ENCODE measurements at regions not wholly inside any gene's neighbourhood (a gene's known extent, or its start where the extent isn't known, plus 50 kb on each side); places are given as distances from the start of the nearest gene placed in this dataset.

DNA sequence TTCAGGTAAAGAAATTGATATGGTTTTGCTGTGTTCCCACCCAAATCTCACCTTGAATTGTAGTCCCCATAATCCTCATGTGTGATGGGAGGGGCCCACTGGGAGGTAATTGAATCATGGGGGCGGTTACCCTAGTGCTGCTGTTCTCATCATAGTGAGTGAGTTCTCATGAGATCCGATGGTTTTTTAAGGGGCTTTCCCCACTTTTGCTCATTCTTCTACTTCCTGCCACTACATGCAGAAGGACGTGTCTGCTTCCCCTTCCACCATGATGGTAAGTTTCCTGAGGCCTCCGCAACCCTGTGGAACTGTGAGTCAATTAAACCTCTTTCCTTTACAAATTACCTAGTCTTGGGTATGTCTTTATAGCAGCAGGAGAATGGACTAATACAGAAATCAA, 69.3 kb downstream of the MIS18A start:
- no peak for TF ChIP-seq POLR2A (IDR thresholded peaks at IDR 0.05; ENCODE audit: low read length)
- no peak for TF ChIP-seq GATA1 (IDR thresholded peaks at IDR 0.05; ENCODE audit: low read depth, low read length)

Data from erythroblast (primary cell).